ENCODE measurements at regions not wholly inside any gene's neighbourhood (a gene's known extent, or its start where the extent isn't known, plus 50 kb on each side); places are given as distances from the start of the nearest gene placed in this dataset.

DNA sequence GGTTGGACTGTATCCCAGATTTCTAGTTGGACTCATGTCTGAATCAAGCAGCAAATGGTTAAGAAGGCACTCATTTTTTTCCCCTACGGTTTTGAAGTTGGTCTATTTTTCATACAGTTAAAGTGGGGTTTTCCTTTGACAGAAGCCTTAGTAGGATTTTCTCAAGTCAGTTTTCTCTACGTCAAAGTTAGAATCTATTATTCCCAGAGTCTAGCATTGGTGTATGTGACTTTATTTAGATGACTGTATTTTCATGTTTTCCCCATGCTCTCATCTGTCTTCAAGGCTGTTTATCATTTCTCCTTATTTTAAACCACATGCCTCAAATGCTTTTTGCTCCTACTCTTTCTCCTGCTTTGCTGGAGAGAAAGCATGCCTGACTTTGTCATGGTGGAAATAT lies 623.2 kb downstream of the CCSER2 start:
- H3K9me2 ChIP-seq (replicated peaks; ENCODE audit: insufficient read depth, low read length) = no peaks in the 10 kb centered on the region
- no peak overlapping the region for H2AFZ ChIP-seq (ENCODE audit: low read depth, low read length, severe bottlenecking)
- no peaks in the 10 kb centered on the region for H3K79me2 ChIP-seq (ENCODE audit: insufficient read depth, low read length)
- H4K20me1 ChIP-seq (ENCODE audit: low read depth, low read length) = no peaks in the 10 kb centered on the region
- H3K4me3 ChIP-seq (ENCODE audit: insufficient read depth, low read length, poor library complexity, severe bottlenecking) = no peak overlapping the region
- no peak overlapping the region for H3K4me2 ChIP-seq (ENCODE audit: low read depth, low read length, poor library complexity, severe bottlenecking)
- TF ChIP-seq EZH2phosphoT487 (conservative IDR thresholded peaks at IDR 0.05; ENCODE audit: low read length) = no peak
- TF ChIP-seq, protein P1, sequence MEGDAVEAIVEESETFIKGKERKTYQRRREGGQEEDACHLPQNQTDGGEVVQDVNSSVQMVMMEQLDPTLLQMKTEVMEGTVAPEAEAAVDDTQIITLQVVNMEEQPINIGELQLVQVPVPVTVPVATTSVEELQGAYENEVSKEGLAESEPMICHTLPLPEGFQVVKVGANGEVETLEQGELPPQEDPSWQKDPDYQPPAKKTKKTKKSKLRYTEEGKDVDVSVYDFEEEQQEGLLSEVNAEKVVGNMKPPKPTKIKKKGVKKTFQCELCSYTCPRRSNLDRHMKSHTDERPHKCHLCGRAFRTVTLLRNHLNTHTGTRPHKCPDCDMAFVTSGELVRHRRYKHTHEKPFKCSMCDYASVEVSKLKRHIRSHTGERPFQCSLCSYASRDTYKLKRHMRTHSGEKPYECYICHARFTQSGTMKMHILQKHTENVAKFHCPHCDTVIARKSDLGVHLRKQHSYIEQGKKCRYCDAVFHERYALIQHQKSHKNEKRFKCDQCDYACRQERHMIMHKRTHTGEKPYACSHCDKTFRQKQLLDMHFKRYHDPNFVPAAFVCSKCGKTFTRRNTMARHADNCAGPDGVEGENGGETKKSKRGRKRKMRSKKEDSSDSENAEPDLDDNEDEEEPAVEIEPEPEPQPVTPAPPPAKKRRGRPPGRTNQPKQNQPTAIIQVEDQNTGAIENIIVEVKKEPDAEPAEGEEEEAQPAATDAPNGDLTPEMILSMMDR (IDR thresholded peaks at IDR 0.05; ENCODE audit: insufficient read depth, low read length, poor library complexity, severe bottlenecking) = no peak
- no peaks in the 10 kb centered on the region for H3K36me3 ChIP-seq (ENCODE audit: low read length)
- H3K27ac ChIP-seq (ENCODE audit: low read depth, low read length) = no peak overlapping the region
- H3K9me3 ChIP-seq (ENCODE audit: insufficient read depth, low read length) = no peaks in the 10 kb centered on the region
- H3F3A ChIP-seq (ENCODE audit: insufficient read depth) = no peaks in the 10 kb centered on the region
- H3K27me3 ChIP-seq (ENCODE audit: low read length) = no peaks in the 10 kb centered on the region
- no peak overlapping the region for H3K9ac ChIP-seq (ENCODE audit: low read length)

DNA sequence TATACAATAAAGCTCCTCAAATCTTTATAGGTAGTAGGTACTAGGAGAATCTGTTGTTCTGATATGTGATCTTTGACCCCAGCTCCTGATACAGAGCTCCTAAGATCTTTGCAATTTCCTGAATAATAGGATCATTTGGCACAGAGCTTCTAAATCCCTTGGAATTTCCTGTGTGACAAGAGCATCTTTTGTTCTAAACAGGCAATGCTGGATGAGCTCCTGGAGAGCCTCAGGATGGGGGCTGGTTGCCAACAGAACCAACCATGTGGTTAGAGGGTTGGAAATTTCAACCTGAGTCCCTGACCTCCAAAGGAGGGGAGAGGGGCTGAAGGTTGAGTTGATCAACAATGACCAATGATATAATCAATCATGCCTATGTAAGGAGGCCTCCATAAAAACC lies 629.0 kb downstream of the CCSER2 start:
- Histone ChIP-seq H3K9me3 (ENCODE audit: insufficient read depth, low read length) (no peaks in the 10 kb centered on the region), H3K79me2 (ENCODE audit: insufficient read depth, low read length) (no peaks in the 10 kb centered on the region), H4K20me1 (ENCODE audit: low read depth, low read length) (no peaks in the 10 kb centered on the region), H3K9ac (ENCODE audit: low read length) (no peak overlapping the region), H3K4me3 (ENCODE audit: insufficient read depth, low read length, poor library complexity, severe bottlenecking) (no peak overlapping the region), H3K27me3 (ENCODE audit: low read length) (no peaks in the 10 kb centered on the region), H3F3A (ENCODE audit: insufficient read depth) (no peaks in the 10 kb centered on the region), H3K4me2 (ENCODE audit: low read depth, low read length, poor library complexity, severe bottlenecking) (no peak overlapping the region), H3K27ac (ENCODE audit: low read depth, low read length) (no peak overlapping the region), H2AFZ (ENCODE audit: low read depth, low read length, severe bottlenecking) (no peak overlapping the region), H3K9me2 (replicated peaks; ENCODE audit: insufficient read depth, low read length) (no peaks in the 10 kb centered on the region), H3K36me3 (ENCODE audit: low read length) (no peaks in the 10 kb centered on the region)
- TF ChIP-seq, protein P1 (IDR thresholded peaks at IDR 0.05; ENCODE audit: insufficient read depth, low read length, poor library complexity, severe bottlenecking) = no peak
- no peak for TF ChIP-seq EZH2phosphoT487 (conservative IDR thresholded peaks at IDR 0.05; ENCODE audit: low read length)

DNA sequence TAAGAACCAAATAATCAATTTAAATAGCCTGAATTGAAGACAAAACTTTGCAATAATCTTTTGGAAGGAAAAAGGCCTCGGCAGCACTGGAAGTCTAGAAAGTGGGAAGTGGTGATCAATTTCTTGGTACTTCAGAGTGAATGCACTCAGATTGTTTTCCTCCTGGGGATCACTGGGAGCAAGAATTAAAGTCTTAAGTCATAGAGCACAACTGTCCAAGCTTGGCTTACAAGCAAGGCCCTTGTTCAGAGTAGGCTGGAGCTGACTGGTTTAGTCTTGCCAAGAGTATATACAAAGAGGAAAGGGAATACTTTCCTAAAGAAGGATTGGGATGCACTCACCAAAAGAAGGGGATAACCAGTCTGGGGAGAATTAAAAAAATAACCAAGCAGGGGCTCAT lies 637.1 kb downstream of the CCSER2 start:
- no peak overlapping the region for H3K27ac ChIP-seq (ENCODE audit: low read depth, low read length)
- H3F3A ChIP-seq (ENCODE audit: insufficient read depth) = no peaks in the 10 kb centered on the region
- H3K79me2 ChIP-seq (ENCODE audit: insufficient read depth, low read length) = no peaks in the 10 kb centered on the region
- TF ChIP-seq, protein P1 (IDR thresholded peaks at IDR 0.05; ENCODE audit: insufficient read depth, low read length, poor library complexity, severe bottlenecking) = no peak
- no peak for TF ChIP-seq EZH2phosphoT487 (conservative IDR thresholded peaks at IDR 0.05; ENCODE audit: low read length)
- H3K9ac ChIP-seq (ENCODE audit: low read length) = no peak overlapping the region
- no peak overlapping the region for H3K4me2 ChIP-seq (ENCODE audit: low read depth, low read length, poor library complexity, severe bottlenecking)
- H3K9me2 ChIP-seq (replicated peaks; ENCODE audit: insufficient read depth, low read length) = no peaks in the 10 kb centered on the region
- H3K36me3 ChIP-seq (ENCODE audit: low read length) = no peaks in the 10 kb centered on the region
- no peak overlapping the region for H2AFZ ChIP-seq (ENCODE audit: low read depth, low read length, severe bottlenecking)
- H3K9me3 ChIP-seq (ENCODE audit: insufficient read depth, low read length) = no peaks in the 10 kb centered on the region
- no peak overlapping the region for H3K4me3 ChIP-seq (ENCODE audit: insufficient read depth, low read length, poor library complexity, severe bottlenecking)
- no peaks in the 10 kb centered on the region for H4K20me1 ChIP-seq (ENCODE audit: low read depth, low read length)
- H3K27me3 ChIP-seq (ENCODE audit: low read length) = no peaks in the 10 kb centered on the region
